ENCODE measurements at regions not wholly inside any gene's neighbourhood (a gene's known extent, or its start where the extent isn't known, plus 50 kb on each side); places are given as distances from the start of the nearest gene placed in this dataset.

GRCh38 chr12:3363608-3364007 is 127.4 kb upstream of the PRMT8 start:
- no peak for TF ChIP-seq CTCF (conservative IDR thresholded peaks at IDR 0.05; ENCODE audit: low read depth, low read length)
- TF ChIP-seq EZH2 (IDR thresholded peaks at IDR 0.05; ENCODE audit: borderline replicate concordance, low read depth, low read length, poor library complexity, severe bottlenecking): no peak

Data from A673 (cell line).